Neural progenitor cell (in vitro differentiated cells): ENCODE measurements at regions not wholly inside any gene's neighbourhood (a gene's known extent, or its start where the extent isn't known, plus 50 kb on each side); places are given as distances from the start of the nearest gene placed in this dataset.

Source experiments
- DNase-seq: peaks from one replicate; pipeline ENCODE4 v3.0.0-alpha.2; 2016; ENCODE audit warnings: low spot score
- H2AFZ ChIP-seq: fragments of 200-600 bp; sonication (generic); replicated peaks from 2 replicates; pipeline ENCODE4 v1.6.1; 2016; ENCODE audit warnings: antibody characterized with exemption
- H3F3A ChIP-seq: fragments of 200-600 bp; sonication (generic); 2 replicates; pipeline ENCODE4 v1.6.1; 2016; ENCODE audit warnings: antibody characterized with exemption, low read depth
- H3K27ac ChIP-seq: fragments of 200-600 bp; sonication (generic); 2 replicates; pipeline ENCODE4 v1.5.1; 2016; ENCODE audit warnings: mild to moderate bottlenecking
- H3K27me3 ChIP-seq: fragments of 200-600 bp; sonication (generic); 2 replicates; pipeline ENCODE4 v1.6.1; 2016; ENCODE audit warnings: mild to moderate bottlenecking, moderate library complexity
- H3K36me3 ChIP-seq: fragments of 200-600 bp; sonication (generic); 2 replicates; pipeline ENCODE4 v1.5.1; 2016
- H3K4me1 ChIP-seq: fragments of 200-600 bp; sonication (generic); 2 replicates; pipeline ENCODE4 v1.6.1; 2016; ENCODE audit warnings: mixed run types
- H3K4me2 ChIP-seq: fragments of 200-600 bp; sonication (generic); 2 replicates; pipeline ENCODE4 v1.6.1; 2016
- H3K4me3 ChIP-seq: fragments of 200-600 bp; sonication (generic); 2 replicates; pipeline ENCODE4 v1.5.1; 2016
- H3K79me2 ChIP-seq: fragments of 200-600 bp; sonication (generic); 2 replicates; pipeline ENCODE4 v1.6.1; 2016; ENCODE audit warnings: low read depth
- H3K9ac ChIP-seq: fragments of 200-600 bp; sonication (generic); 2 replicates; pipeline ENCODE4 v1.6.1; 2016
- H3K9me3 ChIP-seq: fragments of 200-600 bp; sonication (generic); 2 replicates; pipeline ENCODE4 v1.5.1; 2016; ENCODE audit warnings: low read depth
- H4K20me1 ChIP-seq: fragments of 200-600 bp; sonication (generic); 2 replicates; pipeline ENCODE4 v1.6.1; 2016; ENCODE audit warnings: low read depth
- H3K27ac Mint-ChIP-seq: 3 replicates; pipeline ENCODE4 v1.8.0; 2021; ENCODE audit warnings: mixed read lengths
- H3K27me3 Mint-ChIP-seq: 2 replicates; pipeline ENCODE4 v1.8.0; 2022; ENCODE audit warnings: low read depth, mild to moderate bottlenecking, inconsistent platforms, moderate library complexity, mixed read lengths; ENCODE audit not compliant: insufficient read depth
- H3K36me3 Mint-ChIP-seq: 3 replicates; pipeline ENCODE4 v1.8.0; 2021; ENCODE audit warnings: mixed read lengths
- H3K4me1 Mint-ChIP-seq: 3 replicates; pipeline ENCODE4 v1.8.0; 2021; ENCODE audit warnings: mixed read lengths
- H3K4me3 Mint-ChIP-seq: 3 replicates; pipeline ENCODE4 v1.8.0; 2021; ENCODE audit warnings: mild to moderate bottlenecking, moderate library complexity, mixed read lengths
- H3K9me3 Mint-ChIP-seq: 3 replicates; pipeline ENCODE4 v1.8.0; 2020; ENCODE audit warnings: mixed read lengths
- CTCF ChIP-seq: fragments of 200-600 bp; sonication (generic); IDR thresholded peaks from 2 replicates; pipeline ENCODE4 v1.5.1; 2017; ENCODE audit warnings: antibody characterized with exemption, mild to moderate bottlenecking
- EZH2 ChIP-seq: fragments of 200-600 bp; sonication (generic); IDR thresholded peaks from 2 replicates; pipeline ENCODE4 v1.6.1; 2017; ENCODE audit warnings: antibody characterized with exemption, mild to moderate bottlenecking, moderate library complexity
- EZH2phosphoT487 ChIP-seq: fragments of 200-600 bp; sonication (generic); IDR thresholded peaks from 2 replicates; pipeline ENCODE4 v1.6.1; 2017; ENCODE audit warnings: antibody characterized with exemption

- H3K4me1 ChIP-seq, result no peaks in the 10 kb centered on the region
- no peaks in the 10 kb centered on the region for H3K4me1 Mint-ChIP-seq
- no peak overlapping the region for H3K4me3 Mint-ChIP-seq
Measured at GRCh38 chr4:11546391-11547175, 117.9 kb upstream of the HS3ST1 start.

GRCh38 chr4:11545651-11546050, 117.0 kb upstream of the HS3ST1 start:
- Mint-ChIP-seq H3K36me3 (no peaks in the 10 kb centered on the region), H3K4me1 (no peaks in the 10 kb centered on the region), H3K27me3 (no peaks in the 10 kb centered on the region), H3K9me3 (no peaks in the 10 kb centered on the region), H3K27ac (no peak overlapping the region), H3K4me3 (no peak overlapping the region)
- TF ChIP-seq EZH2 (no peak), CTCF (no peak)
- Histone ChIP-seq H3K36me3 (no peaks in the 10 kb centered on the region), H3K27ac (no peak overlapping the region), H3K9me3 (no peaks in the 10 kb centered on the region), H3K27me3 (no peaks in the 10 kb centered on the region), H3K4me1 (no peaks in the 10 kb centered on the region), H3K9ac (no peak overlapping the region), H4K20me1 (no peaks in the 10 kb centered on the region), H3K4me2 (no peak overlapping the region), H2AFZ (no peak overlapping the region), H3F3A (no peaks in the 10 kb centered on the region), H3K4me3 (no peak overlapping the region), H3K79me2 (no peaks in the 10 kb centered on the region)
- no peak for DNase-seq

More at GRCh38 chr4:11546391-11547175, 117.9 kb upstream of the HS3ST1 start:
- Mint-ChIP-seq H3K27me3 (no peaks in the 10 kb centered on the region), H3K36me3 (no peaks in the 10 kb centered on the region), H3K9me3 (peaks cover 2% of the 10 kb centered on the region), H3K27ac (no peak overlapping the region)
- no peak overlapping the region for H3K4me2 ChIP-seq
- TF ChIP-seq EZH2 (no peak), CTCF (no peak), EZH2phosphoT487 (no peak)
- no peak overlapping the region for H3K27ac ChIP-seq
- H2AFZ ChIP-seq, result no peak overlapping the region
- no peaks in the 10 kb centered on the region for H3K79me2 ChIP-seq
- no peaks in the 10 kb centered on the region for H4K20me1 ChIP-seq
- no peaks in the 10 kb centered on the region for H3K36me3 ChIP-seq
- no peak for DNase-seq
- H3K4me3 ChIP-seq, result no peak overlapping the region
- H3K9me3 ChIP-seq, result no peaks in the 10 kb centered on the region
- H3F3A ChIP-seq, result no peaks in the 10 kb centered on the region
- H3K27me3 ChIP-seq, result no peaks in the 10 kb centered on the region
- H3K9ac ChIP-seq, result no peak overlapping the region

- DNase-seq, result no peak
- no peaks in the 10 kb centered on the region for H3K9me3 Mint-ChIP-seq
- Histone ChIP-seq H3K4me3 (no peak overlapping the region), H3K9me3 (no peaks in the 10 kb centered on the region), H3F3A (no peaks in the 10 kb centered on the region), H3K9ac (no peak overlapping the region), H3K79me2 (no peaks in the 10 kb centered on the region), H4K20me1 (no peaks in the 10 kb centered on the region), H2AFZ (no peak overlapping the region), H3K36me3 (no peaks in the 10 kb centered on the region), H3K4me2 (no peak overlapping the region), H3K27ac (no peak overlapping the region), H3K27me3 (no peaks in the 10 kb centered on the region), H3K4me1 (no peaks in the 10 kb centered on the region)
- no peak overlapping the region for H3K27ac Mint-ChIP-seq
- no peak overlapping the region for H3K4me3 Mint-ChIP-seq
- no peaks in the 10 kb centered on the region for H3K4me1 Mint-ChIP-seq
- no peaks in the 10 kb centered on the region for H3K27me3 Mint-ChIP-seq
- no peaks in the 10 kb centered on the region for H3K36me3 Mint-ChIP-seq
- TF ChIP-seq EZH2phosphoT487 (no peak), EZH2 (no peak), CTCF (no peak)
Measured at GRCh38 chr4:11544211-11544610, 115.5 kb upstream of the HS3ST1 start.
